Stimulated activated CD8-positive, alpha-beta memory T cell treated with anti-CD3 and anti-CD28 coated beads, Interleukin-4, amount 100 ng/mL, for 24 hours (primary cell): ENCODE measurements at regions not wholly inside any gene's neighbourhood (a gene's known extent, or its start where the extent isn't known, plus 50 kb on each side); places are given as distances from the start of the nearest gene placed in this dataset.
"Not testable (repeated sequence)": the region's sequence is repeated elsewhere in the genome, so short reads cannot be mapped to it uniquely, and the experiment has no call there.

Source experiments
- DNase-seq: peaks from one replicate; pipeline ENCODE4 v3.0.0-alpha.2; 2020; ENCODE audit warnings: low read depth

- DNase-seq, result no peak
These were observed 424.4 kb upstream of the PMFBP1 start for GRCh38 chr16:72596373-72596772.

- DNase-seq, result no peak
These were observed 418.4 kb upstream of the PMFBP1 start for GRCh38 chr16:72590151-72590937.

GRCh38 chr16:72588551-72588950 lies 416.6 kb upstream of the PMFBP1 start:
- no peak for DNase-seq

- DNase-seq, result not testable (repeated sequence)
These were observed 406.1 kb upstream of the PMFBP1 start for GRCh38 chr16:72578061-72578460.

GRCh38 chr16:72576189-72576588 lies 404.2 kb upstream of the PMFBP1 start:
- DNase-seq, result no peak

- no peak for DNase-seq
These were observed 397.7 kb upstream of the PMFBP1 start for GRCh38 chr16:72569677-72570076.

- DNase-seq, result no peak
These were observed 396.5 kb upstream of the PMFBP1 start for GRCh38 chr16:72568502-72568901.

GRCh38 chr16:72566174-72566573 lies 394.2 kb upstream of the PMFBP1 start:
- no peak for DNase-seq

- DNase-seq, result no peak
These were observed 393.2 kb upstream of the PMFBP1 start for GRCh38 chr16:72565106-72565505.

GRCh38 chr16:72560617-72561016 lies 388.7 kb upstream of the PMFBP1 start:
- DNase-seq, result no peak

- DNase-seq, result no peak
These were observed 386.5 kb upstream of the PMFBP1 start for GRCh38 chr16:72558501-72558900.

- no peak for DNase-seq
These were observed 383.0 kb upstream of the PMFBP1 start for GRCh38 chr16:72554935-72555334.

GRCh38 chr16:72552654-72553053 lies 380.7 kb upstream of the PMFBP1 start:
- no peak for DNase-seq

GRCh38 chr16:72551649-72552048 lies 379.7 kb upstream of the PMFBP1 start:
- DNase-seq, result no peak

GRCh38 chr16:72549878-72550277 lies 377.9 kb upstream of the PMFBP1 start:
- DNase-seq, result no peak

- no peak for DNase-seq
These were observed 370.1 kb upstream of the PMFBP1 start for GRCh38 chr16:72542102-72542501.

GRCh38 chr16:72537664-72538063 lies 365.7 kb upstream of the PMFBP1 start:
- no peak for DNase-seq

GRCh38 chr16:72536723-72537435 lies 364.9 kb upstream of the PMFBP1 start:
- DNase-seq, result no peak

GRCh38 chr16:72532906-72533410 lies 361.0 kb upstream of the PMFBP1 start:
- no peak for DNase-seq

GRCh38 chr16:72530434-72530833 lies 358.5 kb upstream of the PMFBP1 start:
- no peak for DNase-seq

- no peak for DNase-seq
These were observed 351.1 kb upstream of the PMFBP1 start for GRCh38 chr16:72523087-72523486.

GRCh38 chr16:72517154-72517553 lies 345.2 kb upstream of the PMFBP1 start:
- no peak for DNase-seq

GRCh38 chr16:72511171-72511570 lies 339.2 kb upstream of the PMFBP1 start:
- no peak for DNase-seq
